Muscle of leg (tissue), 3 donors: ENCODE measurements at regions not wholly inside any gene's neighbourhood (a gene's known extent, or its start where the extent isn't known, plus 50 kb on each side); places are given as distances from the start of the nearest gene placed in this dataset.

ENCODE experiments used
- DNase-seq: peaks from one replicate; pipeline ENCODE4 v3.0.0; 2013
- H3K27ac ChIP-seq: one replicate; pipeline ENCODE4 v1.5.1; 2013; ENCODE audit warnings: mild to moderate bottlenecking, low read length, control low read depth
- H3K27me3 ChIP-seq: one replicate; pipeline ENCODE4 v1.6.1; 2013; ENCODE audit warnings: low read length; ENCODE audit not compliant: control insufficient read depth, insufficient read depth
- H3K36me3 ChIP-seq: one replicate; pipeline ENCODE4 v1.6.1; 2013; ENCODE audit warnings: low read length; ENCODE audit not compliant: control insufficient read depth, insufficient read depth
- H3K4me1 ChIP-seq: one replicate; pipeline ENCODE4 v1.6.1; 2013; ENCODE audit warnings: low read length; ENCODE audit not compliant: control insufficient read depth, insufficient read depth
- H3K4me3 ChIP-seq: one replicate; pipeline ENCODE4 v1.5.1; 2013; ENCODE audit warnings: low read length, control low read depth
- H3K9me3 ChIP-seq: replicated peaks from 2 replicates; pipeline ENCODE4 v1.6.1; 2013; ENCODE audit warnings: low read depth, low read length; ENCODE audit not compliant: control insufficient read depth
- WGBS: methylation state at CpG from one replicate; pipeline ENCODE4 v1.1.5; 2013; ENCODE audit warnings: missing lambda C conversion rate; ENCODE audit not compliant: insufficient coverage; 5-methylcytosine and 5-hydroxymethylcytosine counted together

- Histone ChIP-seq H3K9me3 (no peaks in the 10 kb centered on the region), H3K36me3 (no peaks in the 10 kb centered on the region), H3K4me3 (no peak overlapping the region), H3K27me3 (no peaks in the 10 kb centered on the region), H3K4me1 (no peaks in the 10 kb centered on the region), H3K27ac (no peak overlapping the region)
- WGBS, result no CpG with 5 or more reads among the region's 1 CpG
- no peak for DNase-seq
Measured at GRCh38 chr5:66452109-66452508, 144.1 kb upstream of the MAST4 start.

DNA sequence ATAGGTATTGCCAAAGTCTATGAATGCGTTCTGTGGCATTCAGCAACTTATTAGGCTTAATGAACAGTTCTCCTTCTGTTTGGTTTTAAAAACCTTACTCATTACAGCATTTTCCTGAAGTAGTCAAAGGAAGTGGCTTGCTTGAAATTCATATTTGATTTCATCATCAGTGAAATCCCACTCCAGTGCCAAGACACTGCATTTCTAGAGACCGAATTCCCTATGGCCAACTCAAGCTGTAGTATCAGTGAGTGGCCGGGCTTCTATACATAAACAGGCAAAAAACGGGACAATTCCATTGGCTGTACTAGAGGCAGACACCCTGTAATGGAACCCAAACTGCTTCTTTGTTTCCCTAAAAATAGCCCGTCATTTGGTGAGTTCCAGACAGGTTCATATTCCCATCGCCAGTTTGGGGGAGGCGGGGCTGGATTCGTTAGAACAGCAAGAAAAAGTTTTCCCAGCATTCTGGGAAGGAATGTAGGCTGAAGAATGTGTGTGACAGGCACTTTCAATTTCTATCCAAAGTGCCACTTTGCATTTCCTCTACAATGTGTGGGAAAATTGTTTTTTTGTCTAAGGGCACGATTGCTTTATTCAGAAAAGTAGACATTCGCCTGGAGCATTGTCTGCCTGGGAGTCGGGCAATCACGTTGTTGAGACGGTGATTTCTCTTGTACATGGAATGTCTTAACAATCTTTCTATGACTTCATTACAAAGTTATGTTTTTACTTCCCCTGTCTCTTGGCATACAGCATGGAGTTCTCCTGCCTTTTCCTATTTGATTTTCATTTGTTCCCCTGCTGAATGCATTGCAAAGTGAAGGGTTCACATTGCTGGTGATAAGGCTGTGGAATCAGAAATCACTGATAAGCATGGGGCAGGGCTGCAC lies 141.8 kb upstream of the MAST4 start:
- no peaks in the 10 kb centered on the region for H3K4me1 ChIP-seq
- DNase-seq, result no peak
- WGBS, result 83% methylated on average over 2 of the region's 13 CpGs
- H3K4me3 ChIP-seq, result no peak overlapping the region
- no peaks in the 10 kb centered on the region for H3K27me3 ChIP-seq
- no peaks in the 10 kb centered on the region for H3K9me3 ChIP-seq
- no peaks in the 10 kb centered on the region for H3K36me3 ChIP-seq
- H3K27ac ChIP-seq, result no peak overlapping the region

GRCh38 chr5:66459728-66460127 lies 136.5 kb upstream of the MAST4 start:
- 80% methylated on average over 1 of the region's 3 CpGs for WGBS

GRCh38 chr5:66467564-66467963 lies 128.6 kb upstream of the MAST4 start:
- no peak for DNase-seq
- H3K4me3 ChIP-seq, result no peak overlapping the region
- WGBS, result no CpG with 5 or more reads among the region's 4 CpGs
- no peak overlapping the region for H3K27ac ChIP-seq
- no peaks in the 10 kb centered on the region for H3K36me3 ChIP-seq
- H3K9me3 ChIP-seq, result peaks cover 9% of the 10 kb centered on the region
- no peaks in the 10 kb centered on the region for H3K27me3 ChIP-seq
- H3K4me1 ChIP-seq, result no peaks in the 10 kb centered on the region

More at GRCh38 chr5:66459728-66460127, 136.5 kb upstream of the MAST4 start:
- no peaks in the 10 kb centered on the region for H3K9me3 ChIP-seq
- DNase-seq, result no peak
- H3K4me1 ChIP-seq, result no peaks in the 10 kb centered on the region
- no peak overlapping the region for H3K4me3 ChIP-seq
- H3K27me3 ChIP-seq, result no peaks in the 10 kb centered on the region
- H3K36me3 ChIP-seq, result no peaks in the 10 kb centered on the region
- H3K27ac ChIP-seq, result no peak overlapping the region

DNA sequence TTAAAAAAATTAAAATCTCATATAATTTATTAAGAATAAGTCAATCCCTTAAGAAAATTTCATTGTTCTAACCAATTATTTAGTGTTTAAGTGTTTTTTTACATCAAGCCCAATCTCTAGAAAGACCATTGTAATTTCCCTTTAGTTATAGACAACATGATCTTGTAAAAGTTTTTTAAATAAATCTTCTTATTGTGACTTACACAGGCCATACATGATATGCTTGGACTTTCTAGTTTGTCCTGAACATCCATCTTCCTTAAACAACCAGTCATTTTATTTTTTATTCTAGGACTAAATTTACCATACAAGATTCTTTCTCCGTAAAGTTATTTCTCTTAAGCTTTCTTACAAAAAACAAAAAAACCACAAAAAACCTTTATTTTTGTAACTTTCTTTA lies 126.5 kb upstream of the MAST4 start:
- Histone ChIP-seq H3K36me3 (no peaks in the 10 kb centered on the region), H3K27ac (no peak overlapping the region), H3K4me1 (no peaks in the 10 kb centered on the region), H3K4me3 (no peak overlapping the region), H3K27me3 (no peaks in the 10 kb centered on the region), H3K9me3 (peaks cover 9% of the 10 kb centered on the region)
- WGBS, result no CpG with 5 or more reads among the region's 1 CpG
- DNase-seq, result no peak

DNA sequence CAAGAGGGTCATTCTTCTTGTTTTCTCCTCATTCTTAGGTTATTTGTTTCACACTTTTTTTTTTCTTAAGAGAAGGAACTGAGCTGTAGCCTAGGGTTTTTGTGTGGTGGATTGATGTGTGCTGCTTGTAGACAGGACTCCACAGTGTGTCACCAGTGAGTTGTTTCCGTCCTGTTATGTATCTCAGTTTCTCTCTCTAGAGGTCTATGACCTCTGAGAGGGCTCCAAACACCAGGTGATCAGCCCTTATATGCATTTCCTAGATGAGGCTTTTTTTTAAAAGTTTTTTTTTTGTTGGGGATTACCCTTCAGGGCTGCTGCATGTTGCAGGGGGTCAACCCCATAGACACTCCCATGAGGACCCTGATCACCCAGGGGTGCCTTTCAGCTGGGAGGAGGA lies 124.2 kb upstream of the MAST4 start:
- DNase-seq, result no peak
- H3K27ac ChIP-seq, result no peak overlapping the region
- H3K9me3 ChIP-seq, result peaks cover 9% of the 10 kb centered on the region
- no peak overlapping the region for H3K4me3 ChIP-seq
- no peaks in the 10 kb centered on the region for H3K27me3 ChIP-seq
- no peaks in the 10 kb centered on the region for H3K4me1 ChIP-seq
- H3K36me3 ChIP-seq, result no peaks in the 10 kb centered on the region
- WGBS, result no CpG with 5 or more reads among the region's 1 CpG

GRCh38 chr5:66475731-66476130 lies 120.5 kb upstream of the MAST4 start:
- no peak overlapping the region for H3K27ac ChIP-seq
- H3K36me3 ChIP-seq, result no peaks in the 10 kb centered on the region
- H3K27me3 ChIP-seq, result no peaks in the 10 kb centered on the region
- H3K4me1 ChIP-seq, result no peaks in the 10 kb centered on the region
- no peak overlapping the region for H3K4me3 ChIP-seq
- no peak for DNase-seq
- no peaks in the 10 kb centered on the region for H3K9me3 ChIP-seq
- 86% methylated on average over 3 of the region's 4 CpGs for WGBS

DNA sequence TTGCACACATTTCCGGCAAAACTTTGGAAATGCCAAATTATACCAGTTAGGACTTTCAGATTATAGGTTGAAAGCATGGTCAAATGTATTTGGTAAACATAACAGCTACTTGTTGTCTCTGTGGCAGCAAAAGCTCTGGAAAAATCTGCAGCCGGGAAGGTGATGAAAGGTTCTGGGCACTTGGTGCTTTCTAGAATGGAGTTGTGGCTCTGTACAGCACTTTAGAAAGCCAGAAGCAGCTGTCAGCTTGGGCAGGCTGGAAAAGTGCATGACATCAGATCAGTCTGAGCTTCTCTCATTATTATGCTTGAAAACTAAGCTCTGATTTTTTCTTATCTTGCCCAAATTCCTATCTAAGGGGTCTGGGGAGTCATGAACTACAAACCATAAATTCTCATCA lies 118.6 kb upstream of the MAST4 start:
- Histone ChIP-seq H3K27ac (no peak overlapping the region), H3K9me3 (no peaks in the 10 kb centered on the region), H3K36me3 (no peaks in the 10 kb centered on the region), H3K27me3 (no peaks in the 10 kb centered on the region), H3K4me3 (no peak overlapping the region), H3K4me1 (no peaks in the 10 kb centered on the region)
- WGBS, result 43% methylated on average over 1 of the region's 2 CpGs
- peak; percentile 23 for DNase-seq

DNA sequence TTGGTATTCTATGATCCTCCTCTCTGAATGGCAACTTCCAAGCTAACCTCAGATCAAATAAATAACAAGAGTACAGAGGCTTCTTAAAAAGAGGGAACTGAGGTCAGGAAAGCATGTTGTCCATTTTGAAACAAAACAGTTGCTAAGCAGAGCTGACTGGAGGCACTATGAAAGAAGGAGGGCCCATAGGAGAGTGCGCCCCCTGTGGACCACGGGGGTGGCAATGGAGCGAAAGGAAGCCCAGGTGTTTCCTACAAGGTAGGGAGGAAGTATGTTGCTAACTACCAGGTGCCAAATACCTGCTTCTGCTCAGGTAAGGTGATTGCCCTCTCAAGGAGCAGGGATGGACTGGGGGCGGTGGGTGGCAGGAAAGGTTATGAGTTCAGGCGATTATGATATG lies 101.8 kb upstream of the MAST4 start:
- no peak overlapping the region for H3K4me3 ChIP-seq
- 68% methylated on average over 5 of the region's 5 CpGs for WGBS

DNA sequence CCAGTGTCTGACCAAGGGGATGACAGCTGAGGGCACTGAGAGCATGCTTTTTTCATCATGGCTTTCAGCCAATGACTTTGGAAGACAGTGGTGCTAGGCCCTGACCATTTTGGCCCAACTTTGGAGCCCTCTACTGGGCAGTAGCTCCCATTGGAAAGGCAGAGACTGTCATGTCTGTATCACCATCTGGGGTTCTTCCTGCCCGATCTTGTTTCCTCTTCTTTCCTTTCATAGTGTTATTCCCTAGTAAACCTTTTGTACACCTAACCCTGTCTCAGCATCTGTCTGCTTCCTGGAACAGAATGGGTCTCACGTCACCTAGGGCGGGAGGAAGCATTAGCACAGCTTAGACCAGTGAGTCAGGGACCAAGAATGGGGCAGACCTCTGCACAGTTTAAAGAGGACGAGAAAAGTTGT lies 97.4 kb upstream of the MAST4 start:
- 86% methylated on average over 3 of the region's 4 CpGs for WGBS
- H3K4me3 ChIP-seq, result no peak overlapping the region

More for the DNA sequence above, 101.8 kb upstream of the MAST4 start:
- H3K27ac ChIP-seq, result no peak overlapping the region
- no peaks in the 10 kb centered on the region for H3K4me1 ChIP-seq
- H3K9me3 ChIP-seq, result peaks cover under 1% of the 10 kb centered on the region
- no peaks in the 10 kb centered on the region for H3K27me3 ChIP-seq
- no peak for DNase-seq
- H3K36me3 ChIP-seq, result no peaks in the 10 kb centered on the region

More for the DNA sequence above, 97.4 kb upstream of the MAST4 start:
- no peaks in the 10 kb centered on the region for H3K27me3 ChIP-seq
- no peaks in the 10 kb centered on the region for H3K4me1 ChIP-seq
- H3K9me3 ChIP-seq, result no peaks in the 10 kb centered on the region
- H3K27ac ChIP-seq, result no peak overlapping the region
- no peaks in the 10 kb centered on the region for H3K36me3 ChIP-seq
- peak; percentile 26 for DNase-seq
